ENCODE measurements at regions not wholly inside any gene's neighbourhood (a gene's known extent, or its start where the extent isn't known, plus 50 kb on each side); places are given as distances from the start of the nearest gene placed in this dataset.

DNA sequence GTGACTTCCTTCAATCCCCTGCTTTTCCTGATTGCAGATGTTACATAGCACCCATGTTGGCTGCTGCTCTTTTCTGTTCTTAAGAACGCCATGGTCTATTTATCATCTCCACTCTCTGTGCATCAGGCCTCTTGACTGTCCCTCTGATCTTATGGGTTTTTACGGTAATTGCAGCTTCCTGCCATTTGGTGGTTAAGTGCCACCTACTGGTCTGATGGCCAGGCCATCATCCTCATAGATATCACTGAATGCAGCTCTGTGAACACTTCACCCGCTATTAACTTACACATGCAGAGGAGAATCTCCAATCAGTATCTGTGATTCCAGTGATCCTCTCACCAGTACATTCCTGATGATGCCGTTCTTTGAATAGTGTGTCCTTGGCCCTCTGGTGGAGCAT, 382.4 kb downstream of the TRAM1L1 start:
- H3K4me2 ChIP-seq (ENCODE audit: insufficient read depth, insufficient read length, low read length), result no peak overlapping the region
- no peak overlapping the region for H3K4me3 Mint-ChIP-seq
- peaks cover 0 to 4% of the 10 kb centered on the region in 2 experiments; a peak in 3 of 5 replicates for H3K9me3 Mint-ChIP-seq
- H3K27me3 Mint-ChIP-seq (ENCODE audit: low read depth), result no peaks in the 10 kb centered on the region
- H2BK20ac ChIP-seq (ENCODE audit: low read depth, low read length, poor library complexity, severe bottlenecking), result no peak overlapping the region
- H2BK5ac ChIP-seq (ENCODE audit: insufficient read length, low read length), result no peak overlapping the region
- peak; percentile 37 for DNase-seq
- no peaks in the 10 kb centered on the region for H3K4me1 ChIP-seq (ENCODE audit: insufficient read depth, low read length)
- H3K9ac ChIP-seq (ENCODE audit: extremely low read depth, insufficient read length, low read length), result no peak overlapping the region
- H4K91ac ChIP-seq (ENCODE audit: insufficient read length, low read depth, low read length), result no peak overlapping the region
- H2BK120ac ChIP-seq (ENCODE audit: low read depth, low read length, poor library complexity, severe bottlenecking), result no peak overlapping the region
- H3K56ac ChIP-seq (ENCODE audit: insufficient read length, low read depth, low read length), result no peak overlapping the region
- H3K27ac ChIP-seq (ENCODE audit: insufficient read length, low read depth, low read length), result no peak overlapping the region
- H4K5ac ChIP-seq (ENCODE audit: insufficient read length, low read depth, low read length), result no peak overlapping the region
- H3K27ac Mint-ChIP-seq, result no peak overlapping the region
- no peak overlapping the region for H3K4ac ChIP-seq (ENCODE audit: low read depth, low read length)
- no peak overlapping the region for H3K14ac ChIP-seq (ENCODE audit: insufficient read depth, low read length)
- H3K4me1 Mint-ChIP-seq, result no peaks in the 10 kb centered on the region
- no peak overlapping the region for H3K23ac ChIP-seq (ENCODE audit: insufficient read length, low read depth, low read length)
- H2BK15ac ChIP-seq (ENCODE audit: low read depth, low read length), result no peak overlapping the region
- no peaks in the 10 kb centered on the region; a peak in 1 of 7 replicates for H3K36me3 Mint-ChIP-seq (ENCODE audit: insufficient read depth in 1 of 3, low read depth in 3 of 3)
- no peaks in the 10 kb centered on the region for H3K79me2 ChIP-seq (ENCODE audit: insufficient read depth, low read length)
- H3K18ac ChIP-seq (ENCODE audit: insufficient read length, low read depth, low read length), result no peak overlapping the region
- H3K79me1 ChIP-seq (ENCODE audit: insufficient read depth, low read depth, low read length, poor library complexity, severe bottlenecking), result no peaks in the 10 kb centered on the region
- H3K23me2 ChIP-seq (ENCODE audit: insufficient read length, low read depth, low read length, poor library complexity, severe bottlenecking), result no peaks in the 10 kb centered on the region
- no peak overlapping the region for H3T11ph ChIP-seq (ENCODE audit: low read length)
- no peak overlapping the region for H2AFZ ChIP-seq (ENCODE audit: low read length)
- H3K27me3 ChIP-seq (ENCODE audit: insufficient read depth, low read length), result no peaks in the 10 kb centered on the region
- H4K20me1 ChIP-seq (ENCODE audit: control insufficient read depth, insufficient read depth, insufficient read length), result no peaks in the 10 kb centered on the region
- WGBS (ENCODE audit: extremely low coverage, insufficient read length, low lambda C conversion rate), result no CpG with 5 or more reads among the region's 4 CpGs
- no peak overlapping the region for H4K8ac ChIP-seq (replicated peaks; ENCODE audit: insufficient read length, low read depth, low read length)
- no peak overlapping the region for H2AK5ac ChIP-seq (ENCODE audit: insufficient read length, low read length)
- TF ChIP-seq, protein P1, sequence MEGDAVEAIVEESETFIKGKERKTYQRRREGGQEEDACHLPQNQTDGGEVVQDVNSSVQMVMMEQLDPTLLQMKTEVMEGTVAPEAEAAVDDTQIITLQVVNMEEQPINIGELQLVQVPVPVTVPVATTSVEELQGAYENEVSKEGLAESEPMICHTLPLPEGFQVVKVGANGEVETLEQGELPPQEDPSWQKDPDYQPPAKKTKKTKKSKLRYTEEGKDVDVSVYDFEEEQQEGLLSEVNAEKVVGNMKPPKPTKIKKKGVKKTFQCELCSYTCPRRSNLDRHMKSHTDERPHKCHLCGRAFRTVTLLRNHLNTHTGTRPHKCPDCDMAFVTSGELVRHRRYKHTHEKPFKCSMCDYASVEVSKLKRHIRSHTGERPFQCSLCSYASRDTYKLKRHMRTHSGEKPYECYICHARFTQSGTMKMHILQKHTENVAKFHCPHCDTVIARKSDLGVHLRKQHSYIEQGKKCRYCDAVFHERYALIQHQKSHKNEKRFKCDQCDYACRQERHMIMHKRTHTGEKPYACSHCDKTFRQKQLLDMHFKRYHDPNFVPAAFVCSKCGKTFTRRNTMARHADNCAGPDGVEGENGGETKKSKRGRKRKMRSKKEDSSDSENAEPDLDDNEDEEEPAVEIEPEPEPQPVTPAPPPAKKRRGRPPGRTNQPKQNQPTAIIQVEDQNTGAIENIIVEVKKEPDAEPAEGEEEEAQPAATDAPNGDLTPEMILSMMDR (conservative IDR thresholded peaks at IDR 0.05), result peak; percentile 61
- no peaks in the 10 kb centered on the region for H3K9me3 ChIP-seq (ENCODE audit: control insufficient read depth, low read depth, low read length)
- no peak overlapping the region for H2BK12ac ChIP-seq (ENCODE audit: insufficient read length, low read depth, low read length)
